NB4 (cell line): ENCODE measurements at regions not wholly inside any gene's neighbourhood (a gene's known extent, or its start where the extent isn't known, plus 50 kb on each side); places are given as distances from the start of the nearest gene placed in this dataset.
A peak's percentile ranks its signal among the peaks of the same experiment; 100 is the strongest.

Source experiments
- CTCF ChIP-seq: IDR thresholded peaks from one replicate; pipeline ENCODE4 v1.5.1; 2012; ENCODE audit warnings: low read depth, low read length
- MYC ChIP-seq: IDR thresholded peaks from 2 replicates; pipeline ENCODE4 v1.6.1; 2011; ENCODE audit warnings: low read depth, low read length
- POLR2A ChIP-seq: IDR thresholded peaks from 2 replicates; pipeline ENCODE4 v1.6.1; 2011; ENCODE audit warnings: mild to moderate bottlenecking; ENCODE audit not compliant: insufficient read length; ENCODE audit errors: extremely low read depth
- TF ChIP-seq, protein P1 (sequence below): IDR thresholded peaks from 2 replicates; pipeline ENCODE4 v1.6.1; 2011; ENCODE audit warnings: low read depth, low read length

DNA sequence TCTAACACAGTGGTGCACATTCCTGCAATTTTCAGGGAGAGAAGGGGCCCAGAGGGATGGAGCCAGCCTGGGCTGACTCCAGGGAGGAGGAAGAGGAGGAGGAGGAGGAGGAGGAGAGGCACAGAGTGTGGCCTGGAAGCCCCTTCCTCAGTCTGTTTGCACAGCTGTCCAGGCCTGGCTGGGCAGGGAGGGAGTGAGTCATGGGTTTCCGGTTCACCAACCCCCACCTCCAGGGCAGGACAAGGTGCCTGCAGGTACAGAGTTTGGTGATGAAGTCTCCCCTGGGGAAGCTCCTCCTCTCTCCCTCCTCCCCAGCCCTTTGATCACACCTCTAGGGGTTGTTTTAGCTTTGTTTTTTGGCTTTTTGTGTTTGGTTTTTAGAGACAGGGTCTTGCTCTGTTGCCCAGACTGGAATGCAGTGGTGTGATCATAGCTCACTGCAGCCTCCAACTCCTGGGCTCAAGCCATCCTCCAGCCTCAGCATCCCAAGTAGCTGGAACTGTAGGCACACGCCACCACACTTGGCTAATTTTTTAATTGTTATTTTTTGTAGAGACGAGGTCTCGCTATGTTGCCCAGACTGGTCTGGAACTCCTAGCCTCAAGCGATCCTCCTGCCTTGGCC, 77.5 kb upstream of the CUX1 start:
- TF ChIP-seq CTCF (no peak), POLR2A (no peak), MYC (peak; percentile 29; the same call in 1 of the 2 replicates)
- TF ChIP-seq, protein P1, sequence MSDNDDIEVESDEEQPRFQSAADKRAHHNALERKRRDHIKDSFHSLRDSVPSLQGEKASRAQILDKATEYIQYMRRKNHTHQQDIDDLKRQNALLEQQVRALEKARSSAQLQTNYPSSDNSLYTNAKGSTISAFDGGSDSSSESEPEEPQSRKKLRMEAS, result 0 out of 2 replicates have a peak, but pooled peaks have one; percentile 7
